ENCODE measurements at regions not wholly inside any gene's neighbourhood (a gene's known extent, or its start where the extent isn't known, plus 50 kb on each side); places are given as distances from the start of the nearest gene placed in this dataset.
A peak's percentile ranks its signal among the peaks of the same experiment; 100 is the strongest.

DNA sequence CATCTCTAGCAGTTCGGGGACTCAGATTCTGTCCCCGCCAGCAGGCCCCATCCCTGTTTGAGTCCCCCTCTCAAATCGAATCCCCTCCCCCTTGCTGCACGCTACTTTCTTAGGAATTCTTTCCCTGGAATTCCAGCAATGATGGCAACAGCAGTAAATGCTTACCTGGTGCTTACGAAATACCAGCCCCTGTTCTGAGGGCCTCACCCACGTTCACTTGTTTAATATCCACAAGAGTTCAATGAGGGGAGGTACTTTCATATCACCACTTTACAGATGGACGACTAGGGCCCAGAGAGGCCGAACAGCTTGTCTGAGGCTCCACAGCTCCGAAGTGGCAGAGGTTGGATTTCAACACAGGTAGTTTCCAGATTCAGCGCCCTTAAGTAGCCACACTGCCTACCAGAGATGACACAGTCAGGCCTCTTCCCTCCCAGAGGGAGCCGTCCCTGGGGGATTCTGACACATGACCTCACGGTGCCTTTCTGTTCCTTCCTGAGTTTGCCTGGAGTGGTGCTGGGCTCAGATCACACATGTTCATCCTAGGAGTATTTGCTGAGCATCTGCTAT lies 120.7 kb upstream of the GSE1 start:
- H3K36me3 ChIP-seq (ENCODE audit: low read depth): no peaks in the 10 kb centered on the region
- TF ChIP-seq EZH2phosphoT487 (IDR thresholded peaks at IDR 0.05; ENCODE audit: insufficient read depth, low read depth) (no peak), EZH2 (IDR thresholded peaks at IDR 0.05; ENCODE audit: insufficient read depth, poor library complexity, severe bottlenecking) (no peak)
- H4K20me1 ChIP-seq (ENCODE audit: insufficient read depth): no peaks in the 10 kb centered on the region
- no peaks in the 10 kb centered on the region; the same call in none of the 2 replicates for H3K79me2 ChIP-seq (ENCODE audit: insufficient read depth)
- H3K9ac ChIP-seq: no peak overlapping the region
- H3K27me3 ChIP-seq (replicated peaks; ENCODE audit: insufficient read depth): no peaks in the 10 kb centered on the region
- no peaks in the 10 kb centered on the region; the same call in 1 of the 2 replicates for H3K4me1 ChIP-seq (ENCODE audit: insufficient read depth)
- 85 to 89% methylated on average over 12 of the region's 12 CpGs for WGBS, 2 experiments (ENCODE audit: low coverage in 1 of 2, low lambda C conversion rate in 2 of 2, missing lambda C conversion rate in 2 of 2)
- H3F3A ChIP-seq (ENCODE audit: insufficient read depth): no peaks in the 10 kb centered on the region
- in situ Hi-C loops (cut with MboI): no loop called here
- DNase-seq: peak; percentile 36
- H2AFZ ChIP-seq: no peak overlapping the region
- no peaks in the 10 kb centered on the region for H3K9me3 ChIP-seq (ENCODE audit: low read depth)
- H3K4me2 ChIP-seq (ENCODE audit: unreplicated experiment): no peak overlapping the region
- H3K27ac ChIP-seq: no peak overlapping the region
- H3K9me2 ChIP-seq (ENCODE audit: insufficient read depth): no peaks in the 10 kb centered on the region
- H3K4me3 ChIP-seq: no peak overlapping the region

DNA sequence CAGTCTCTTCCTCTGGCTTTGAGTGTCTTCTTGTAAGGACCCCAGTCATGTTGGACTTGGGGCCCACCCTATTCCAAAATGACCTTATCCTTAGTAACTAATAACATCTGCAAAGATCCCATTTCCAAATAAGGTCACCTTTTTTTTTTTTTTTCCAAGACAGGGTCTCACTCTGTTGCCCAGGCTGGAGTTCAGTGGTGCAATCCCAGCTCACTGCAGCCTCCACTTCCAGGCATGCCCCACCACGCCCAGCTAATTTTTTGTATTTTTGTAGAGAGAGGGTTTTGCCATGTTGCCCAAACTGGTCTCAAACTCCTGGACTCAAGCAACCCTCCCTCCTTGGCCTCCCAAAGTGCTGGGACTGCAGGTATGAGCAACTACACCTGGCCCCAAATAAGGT lies 118.8 kb upstream of the GSE1 start:
- peaks cover 7% of the 10 kb centered on the region for H3K79me2 ChIP-seq (ENCODE audit: insufficient read depth)
- 95 to 100% methylated on average over 1 of the region's 1 CpG for WGBS, 2 experiments (ENCODE audit: low coverage in 1 of 2, low lambda C conversion rate in 2 of 2, missing lambda C conversion rate in 2 of 2)
- in situ Hi-C loops (cut with MboI): no loop called here
- H3K27ac ChIP-seq: no peak overlapping the region
- no peaks in the 10 kb centered on the region for H3K36me3 ChIP-seq (ENCODE audit: low read depth)
- no peaks in the 10 kb centered on the region for H3F3A ChIP-seq (ENCODE audit: insufficient read depth)
- no peaks in the 10 kb centered on the region for H3K27me3 ChIP-seq (replicated peaks; ENCODE audit: insufficient read depth)
- H3K9me3 ChIP-seq (ENCODE audit: low read depth): no peaks in the 10 kb centered on the region
- H4K20me1 ChIP-seq (ENCODE audit: insufficient read depth): no peaks in the 10 kb centered on the region
- H3K4me1 ChIP-seq (ENCODE audit: insufficient read depth): no peaks in the 10 kb centered on the region; the same call in 1 of the 2 replicates
- TF ChIP-seq EZH2phosphoT487 (IDR thresholded peaks at IDR 0.05; ENCODE audit: insufficient read depth, low read depth): no peak
- no peak for DNase-seq
- no peak overlapping the region for H3K4me3 ChIP-seq
- H3K9me2 ChIP-seq (ENCODE audit: insufficient read depth): no peaks in the 10 kb centered on the region
- H3K9ac ChIP-seq: no peak overlapping the region
- no peak overlapping the region for H2AFZ ChIP-seq
- H3K4me2 ChIP-seq (ENCODE audit: unreplicated experiment): no peak overlapping the region

DNA sequence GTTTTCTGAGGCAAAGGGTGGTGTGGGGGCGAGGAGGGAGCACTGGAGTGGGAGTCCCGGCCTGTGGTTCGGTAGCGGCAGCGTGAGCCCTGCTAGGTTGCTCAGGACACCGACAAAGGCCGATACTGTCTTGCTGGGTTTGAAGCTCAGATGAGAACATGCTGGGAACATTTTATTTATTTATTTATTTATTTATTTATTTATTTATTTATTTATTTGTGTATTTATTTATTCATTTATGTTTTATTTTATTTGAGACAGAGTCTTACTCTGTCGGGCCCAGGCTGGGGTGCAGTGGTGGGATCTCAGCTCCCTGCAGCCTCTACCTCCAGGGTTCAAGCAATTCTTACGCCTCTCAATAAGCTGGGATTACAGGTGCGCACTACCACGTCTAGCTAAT lies 117.9 kb upstream of the GSE1 start:
- H3K9ac ChIP-seq: no peak overlapping the region
- H4K20me1 ChIP-seq (ENCODE audit: insufficient read depth): no peaks in the 10 kb centered on the region
- no peaks in the 10 kb centered on the region for H3K9me2 ChIP-seq (ENCODE audit: insufficient read depth)
- 97% methylated on average over 11 of the region's 11 CpGs for WGBS, 2 experiments (ENCODE audit: low coverage in 1 of 2, low lambda C conversion rate in 2 of 2, missing lambda C conversion rate in 2 of 2)
- DNase-seq: no peak
- no peaks in the 10 kb centered on the region for H3K27me3 ChIP-seq (replicated peaks; ENCODE audit: insufficient read depth)
- no peaks in the 10 kb centered on the region for H3F3A ChIP-seq (ENCODE audit: insufficient read depth)
- no peaks in the 10 kb centered on the region for H3K9me3 ChIP-seq (ENCODE audit: low read depth)
- in situ Hi-C loops (cut with MboI): no loop called here
- TF ChIP-seq EZH2phosphoT487 (IDR thresholded peaks at IDR 0.05; ENCODE audit: insufficient read depth, low read depth) (no peak), EZH2 (IDR thresholded peaks at IDR 0.05; ENCODE audit: insufficient read depth, poor library complexity, severe bottlenecking) (no peak)
- H3K4me1 ChIP-seq (ENCODE audit: insufficient read depth): no peaks in the 10 kb centered on the region; the same call in 1 of the 2 replicates
- no peak overlapping the region for H2AFZ ChIP-seq
- no peak overlapping the region for H3K4me2 ChIP-seq (ENCODE audit: unreplicated experiment)
- no peak overlapping the region for H3K27ac ChIP-seq
- no peaks in the 10 kb centered on the region for H3K36me3 ChIP-seq (ENCODE audit: low read depth)
- H3K4me3 ChIP-seq: no peak overlapping the region
- peaks cover 11% of the 10 kb centered on the region for H3K79me2 ChIP-seq (ENCODE audit: insufficient read depth)

GRCh38 chr16:85495823-85496538 lies 117.1 kb upstream of the GSE1 start:
- H3K4me1 ChIP-seq (ENCODE audit: insufficient read depth): no peaks in the 10 kb centered on the region; the same call in 1 of the 2 replicates
- peaks cover 12% of the 10 kb centered on the region for H3K79me2 ChIP-seq (ENCODE audit: insufficient read depth)
- in situ Hi-C loops (cut with MboI): no loop called here
- H3K9me3 ChIP-seq (ENCODE audit: low read depth): no peaks in the 10 kb centered on the region
- H3K4me3 ChIP-seq: no peak overlapping the region
- no peak overlapping the region for H3K4me2 ChIP-seq (ENCODE audit: unreplicated experiment)
- no peaks in the 10 kb centered on the region for H3K36me3 ChIP-seq (ENCODE audit: low read depth)
- H3K9ac ChIP-seq: no peak overlapping the region
- TF ChIP-seq EZH2phosphoT487 (IDR thresholded peaks at IDR 0.05; ENCODE audit: insufficient read depth, low read depth): no peak
- no peak for TF ChIP-seq EZH2 (IDR thresholded peaks at IDR 0.05; ENCODE audit: insufficient read depth, poor library complexity, severe bottlenecking)
- WGBS, 2 experiments (ENCODE audit: low coverage in 1 of 2, low lambda C conversion rate in 2 of 2, missing lambda C conversion rate in 2 of 2): 96% methylated on average over 38 to 40 of the region's 40 CpGs
- no peaks in the 10 kb centered on the region for H3K9me2 ChIP-seq (ENCODE audit: insufficient read depth)
- no peak overlapping the region for H3K27ac ChIP-seq
- no peaks in the 10 kb centered on the region for H3K27me3 ChIP-seq (replicated peaks; ENCODE audit: insufficient read depth)
- H3F3A ChIP-seq (ENCODE audit: insufficient read depth): no peaks in the 10 kb centered on the region
- H4K20me1 ChIP-seq (ENCODE audit: insufficient read depth): no peaks in the 10 kb centered on the region
- H2AFZ ChIP-seq: no peak overlapping the region
- no peak for DNase-seq
